CD4-positive, alpha-beta memory T cell (primary cell): ENCODE measurements at regions not wholly inside any gene's neighbourhood (a gene's known extent, or its start where the extent isn't known, plus 50 kb on each side); places are given as distances from the start of the nearest gene placed in this dataset.

Source experiments
- CTCF ChIA-PET: fragments of 350-600 bp; sonication (Branson Sonifier 250); formaldehyde crosslinking; loops from one replicate; lab custom pipeline; 2021; ENCODE audit warnings: inconsistent platforms; ENCODE audit not compliant: partially characterized antibody; lab: Charles Lee
- POLR2A ChIA-PET: fragments of 350-600 bp; sonication (Branson Sonifier 250); formaldehyde crosslinking; loops from one replicate; lab custom pipeline; 2021; ENCODE audit not compliant: partially characterized antibody; lab: Charles Lee
- DNase-seq, 5 donors: peaks; one replicate each; pipeline versions ENCODE4 v3.0.0 to v3.0.0-alpha.2; 2020 to 2022; ENCODE audit warnings: mixed read lengths in 1 of 5
- H3K27ac ChIP-seq: one replicate; pipeline ENCODE4 v1.7.0; 2013; ENCODE audit warnings: low read depth, low read length
- H3K27me3 ChIP-seq: 2 replicates; pipeline ENCODE4 v1.7.0; 2013; ENCODE audit warnings: mild to moderate bottlenecking, low read length, moderate library complexity; ENCODE audit not compliant: insufficient read depth
- H3K36me3 ChIP-seq: 2 replicates; pipeline ENCODE4 v1.7.0; 2013; ENCODE audit warnings: mild to moderate bottlenecking, low read length, moderate library complexity; ENCODE audit not compliant: insufficient read depth
- H3K4me1 ChIP-seq: 2 replicates; pipeline ENCODE4 v1.7.0; 2013; ENCODE audit warnings: mild to moderate bottlenecking, low read length, moderate library complexity; ENCODE audit not compliant: insufficient read depth
- H3K4me3 ChIP-seq, 2 donors: one replicate each; pipeline ENCODE4 v1.7.0; 2013; ENCODE audit warnings: low read length in 2 of 2, mild to moderate bottlenecking in 1 of 2
- H3K9me3 ChIP-seq, 2 donors: one replicate each; pipeline ENCODE4 v1.7.0; 2013; ENCODE audit warnings: low read length in 2 of 2, control low read depth in 1 of 2; ENCODE audit not compliant: control insufficient read depth in 1 of 2
- H3K27ac Mint-ChIP-seq, 7 donors: one replicate each; pipeline ENCODE4 v1.8.0; 2020 to 2021; ENCODE audit warnings: mixed read lengths in 7 of 7, mild to moderate bottlenecking in 6 of 7, inconsistent platforms in 3 of 7, moderate library complexity in 3 of 7
- H3K27me3 Mint-ChIP-seq, 2 donors: one replicate each; pipeline ENCODE4 v1.8.0; 2020 to 2021; ENCODE audit warnings: mixed read lengths in 2 of 2
- H3K36me3 Mint-ChIP-seq, 2 donors: one replicate each; pipeline ENCODE4 v1.8.0; 2020 to 2021; ENCODE audit warnings: mixed read lengths in 2 of 2, inconsistent platforms in 1 of 2, mild to moderate bottlenecking in 1 of 2
- H3K4me1 Mint-ChIP-seq, 4 donors: one replicate each; pipeline ENCODE4 v1.8.0; 2020 to 2021; ENCODE audit warnings: mixed read lengths in 4 of 4, mild to moderate bottlenecking in 1 of 4
- H3K4me3 Mint-ChIP-seq, 8 donors: one replicate each; pipeline ENCODE4 v1.8.0; 2020 to 2021; ENCODE audit warnings: mixed read lengths in 8 of 8, mild to moderate bottlenecking in 7 of 8, moderate library complexity in 6 of 8, inconsistent platforms in 3 of 8
- H3K9me3 Mint-ChIP-seq, 8 donors: one replicate each; pipeline ENCODE4 v1.8.0; 2020 to 2021; ENCODE audit warnings: mixed read lengths in 8 of 8, mild to moderate bottlenecking in 5 of 8, inconsistent platforms in 3 of 8, moderate library complexity in 1 of 8
- intact Hi-C: fragments of 100-400 bp; cut with micrococcal nuclease; formaldehyde crosslinking; loops from one replicate; pipeline ENCODE4 v1.15.1; 2023

GRCh38 chr6:170007468-170008293, 256.3 kb downstream of the ERMARD start:
- CTCF ChIA-PET: interaction anchor here (1.0 kb wide), 1 partner anchor 15 kb away, joined by 3 read pairs; no protein-coding TSS in a partner anchor
- Histone ChIP-seq H3K9me3 (peaks cover 0 to 19% of the 10 kb centered on the region in 2 donors), H3K4me3 (no peak overlapping the region), H3K27me3 (no peaks in the 10 kb centered on the region), H3K36me3 (no peaks in the 10 kb centered on the region), H3K4me1 (no peaks in the 10 kb centered on the region), H3K27ac (no peak overlapping the region)
- DNase-seq: no peak
- Mint-ChIP-seq H3K36me3 (no peaks in the 10 kb centered on the region), H3K4me1 (no peaks in the 10 kb centered on the region), H3K27ac (peak overlapping the region in 1 of 7 donors; percentile 64), H3K27me3 (peaks cover 3 to 9% of the 10 kb centered on the region in 2 donors), H3K9me3 (peaks cover 0 to 25% (median 13%) of the 10 kb centered on the region in 8 donors), H3K4me3 (no peak overlapping the region)
- intact Hi-C loops: no loop called here
- POLR2A ChIA-PET: no interaction called here

GRCh38 chr6:170006900-170007467, 255.6 kb downstream of the ERMARD start:
- CTCF ChIA-PET: no interaction called here
- H3K36me3 Mint-ChIP-seq: peaks cover 0 to 6% of the 10 kb centered on the region in 2 donors
- Histone ChIP-seq H3K4me1 (no peaks in the 10 kb centered on the region), H3K36me3 (no peaks in the 10 kb centered on the region), H3K9me3 (peaks cover 0 to 19% of the 10 kb centered on the region in 2 donors), H3K27ac (no peak overlapping the region), H3K4me3 (no peak overlapping the region), H3K27me3 (no peaks in the 10 kb centered on the region)
- H3K4me3 Mint-ChIP-seq: no peak overlapping the region
- POLR2A ChIA-PET: no interaction called here
- H3K27ac Mint-ChIP-seq: no peak overlapping the region
- no peaks in the 10 kb centered on the region for H3K4me1 Mint-ChIP-seq
- DNase-seq: no peak
- H3K27me3 Mint-ChIP-seq: peaks cover 3 to 9% of the 10 kb centered on the region in 2 donors
- intact Hi-C loops: no loop called here
- peaks cover 0 to 32% (median 18%) of the 10 kb centered on the region in 8 donors for H3K9me3 Mint-ChIP-seq

GRCh38 chr6:170006071-170006899, 254.9 kb downstream of the ERMARD start:
- no peak for DNase-seq
- Histone ChIP-seq H3K4me1 (no peaks in the 10 kb centered on the region), H3K4me3 (no peak overlapping the region), H3K9me3 (peaks cover 0 to 19% of the 10 kb centered on the region in 2 donors), H3K27me3 (no peaks in the 10 kb centered on the region), H3K36me3 (no peaks in the 10 kb centered on the region), H3K27ac (no peak overlapping the region)
- no peak overlapping the region for H3K27ac Mint-ChIP-seq
- peaks cover 0 to 6% of the 10 kb centered on the region in 2 donors for H3K36me3 Mint-ChIP-seq
- peaks cover 3 to 5% of the 10 kb centered on the region in 2 donors for H3K27me3 Mint-ChIP-seq
- intact Hi-C loops: no loop called here
- peaks cover 0 to 37% (median 23%) of the 10 kb centered on the region in 8 donors for H3K9me3 Mint-ChIP-seq
- CTCF ChIA-PET: no interaction called here
- POLR2A ChIA-PET: no interaction called here
- no peak overlapping the region for H3K4me3 Mint-ChIP-seq
- H3K4me1 Mint-ChIP-seq: no peaks in the 10 kb centered on the region

GRCh38 chr6:170005665-170006064, 254.2 kb downstream of the ERMARD start:
- ChIA-PET CTCF (no interaction called here), POLR2A (no interaction called here)
- Histone ChIP-seq H3K4me1 (no peaks in the 10 kb centered on the region), H3K9me3 (peaks cover 0 to 19% of the 10 kb centered on the region in 2 donors), H3K27ac (no peak overlapping the region), H3K36me3 (no peaks in the 10 kb centered on the region), H3K27me3 (no peaks in the 10 kb centered on the region), H3K4me3 (no peak overlapping the region)
- Mint-ChIP-seq H3K36me3 (peaks cover 0 to 10% of the 10 kb centered on the region in 2 donors), H3K9me3 (peaks cover 0 to 43% (median 25%) of the 10 kb centered on the region in 8 donors), H3K27ac (no peak overlapping the region), H3K4me3 (no peak overlapping the region), H3K4me1 (no peaks in the 10 kb centered on the region), H3K27me3 (peaks cover 2 to 3% of the 10 kb centered on the region in 2 donors)
- intact Hi-C loops: no loop called here
- DNase-seq: no peak

GRCh38 chr6:170004585-170005210, 253.3 kb downstream of the ERMARD start:
- Histone ChIP-seq H3K27me3 (no peaks in the 10 kb centered on the region), H3K4me1 (no peaks in the 10 kb centered on the region), H3K36me3 (no peaks in the 10 kb centered on the region), H3K9me3 (peaks cover 0 to 19% of the 10 kb centered on the region in 2 donors), H3K4me3 (no peak overlapping the region), H3K27ac (no peak overlapping the region)
- no peak overlapping the region for H3K4me3 Mint-ChIP-seq
- peaks cover 0 to 45% (median 26%) of the 10 kb centered on the region in 8 donors for H3K9me3 Mint-ChIP-seq
- peaks cover 0 to 10% of the 10 kb centered on the region in 2 donors for H3K36me3 Mint-ChIP-seq
- intact Hi-C loops: no loop called here
- peaks cover 2 to 3% of the 10 kb centered on the region in 2 donors for H3K27me3 Mint-ChIP-seq
- ChIA-PET POLR2A (no interaction called here), CTCF (no interaction called here)
- H3K27ac Mint-ChIP-seq: no peak overlapping the region
- DNase-seq: no peak
- H3K4me1 Mint-ChIP-seq: no peaks in the 10 kb centered on the region

GRCh38 chr6:170003451-170004160, 252.2 kb downstream of the ERMARD start:
- POLR2A ChIA-PET: no interaction called here
- H3K9me3 Mint-ChIP-seq: peaks cover 0 to 45% (median 26%) of the 10 kb centered on the region in 8 donors
- no peak overlapping the region for H3K4me3 Mint-ChIP-seq
- no peak overlapping the region for H3K27ac ChIP-seq
- intact Hi-C loops: no loop called here
- DNase-seq: no peak
- no peak overlapping the region for H3K4me3 ChIP-seq
- H3K4me1 ChIP-seq: no peaks in the 10 kb centered on the region
- H3K36me3 Mint-ChIP-seq: peaks cover 0 to 10% of the 10 kb centered on the region in 2 donors
- H3K27me3 Mint-ChIP-seq: peaks cover 0 to 2% of the 10 kb centered on the region in 2 donors
- no peaks in the 10 kb centered on the region for H3K27me3 ChIP-seq
- CTCF ChIA-PET: no interaction called here
- no peaks in the 10 kb centered on the region for H3K36me3 ChIP-seq
- H3K27ac Mint-ChIP-seq: no peak overlapping the region
- H3K4me1 Mint-ChIP-seq: no peaks in the 10 kb centered on the region
- H3K9me3 ChIP-seq: peaks cover 0 to 19% of the 10 kb centered on the region in 2 donors
